Epidermal melanocyte (primary cell): ENCODE measurements at regions not wholly inside any gene's neighbourhood (a gene's known extent, or its start where the extent isn't known, plus 50 kb on each side); places are given as distances from the start of the nearest gene placed in this dataset.
"Not testable (repeated sequence)": the region's sequence is repeated elsewhere in the genome, so short reads cannot be mapped to it uniquely, and the experiment has no call there.

Experiments used
- DNase-seq: peaks from one replicate; pipeline ENCODE4 v3.0.0; 2011; ENCODE audit warnings: low spot score; ENCODE audit not compliant: insufficient read length

DNA sequence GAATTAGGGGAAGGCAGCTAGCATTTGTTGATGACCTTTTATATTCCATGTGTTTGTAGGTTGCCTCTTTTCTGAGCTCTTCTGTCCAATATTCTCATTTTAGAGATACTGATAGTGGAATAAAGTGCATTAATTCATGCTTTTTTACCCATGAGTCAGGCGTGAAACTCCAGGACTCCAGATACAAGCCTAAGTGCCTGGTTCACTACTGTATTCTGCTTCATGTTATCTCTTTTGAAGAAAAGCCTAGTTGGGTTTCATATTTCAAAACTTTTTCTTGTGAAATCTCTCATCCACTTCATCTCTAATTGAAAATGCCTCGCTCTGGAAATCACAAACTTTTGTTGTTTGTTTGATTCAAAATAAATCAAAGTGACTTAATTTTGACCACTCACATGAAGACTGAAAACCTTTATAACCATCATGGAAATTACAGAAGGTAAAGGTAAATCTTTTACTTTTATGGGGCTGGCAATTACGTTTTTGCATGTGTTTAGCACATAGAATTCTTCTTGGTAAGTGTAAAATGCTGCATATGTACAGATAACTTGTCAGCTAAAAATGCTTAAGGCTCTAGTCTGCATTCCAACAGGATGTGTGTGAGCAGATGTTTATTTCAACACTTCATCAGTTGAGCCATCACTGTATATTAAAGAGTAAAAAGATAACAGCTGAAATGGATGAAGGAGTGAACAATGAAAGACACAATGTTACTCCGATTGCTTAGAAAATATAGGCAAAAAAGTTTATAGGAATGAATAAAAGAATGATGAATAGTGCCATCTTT, 961.8 kb upstream of the CELF2 start:
- no peak for DNase-seq

GRCh38 chr10:10056961-10057360, 960.7 kb upstream of the CELF2 start:
- DNase-seq = no peak

GRCh38 chr10:10067644-10068043, 950.0 kb upstream of the CELF2 start:
- DNase-seq = no peak

DNA sequence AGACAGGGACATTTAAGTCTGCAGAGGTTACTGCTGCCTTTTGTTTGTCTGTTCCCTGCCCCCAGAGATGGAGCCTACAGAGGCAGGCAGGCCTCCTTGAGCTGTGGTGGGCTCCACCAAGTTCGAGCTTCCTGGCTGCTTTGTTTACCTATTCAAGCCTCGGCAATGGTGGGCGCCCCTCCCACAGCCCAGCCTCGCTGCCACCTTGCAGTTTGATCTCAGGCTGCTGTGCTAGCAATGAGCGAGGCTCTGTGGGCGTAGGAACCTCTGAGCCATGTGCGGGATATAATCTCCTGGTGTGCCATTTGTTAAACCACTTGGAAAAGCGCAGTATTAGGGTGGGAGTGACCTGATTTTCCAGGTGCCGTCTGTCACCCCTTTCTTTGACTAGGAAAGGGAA, 942.8 kb upstream of the CELF2 start:
- DNase-seq = not testable (repeated sequence)

GRCh38 chr10:10078446-10078845, 939.2 kb upstream of the CELF2 start:
- no peak for DNase-seq

DNA sequence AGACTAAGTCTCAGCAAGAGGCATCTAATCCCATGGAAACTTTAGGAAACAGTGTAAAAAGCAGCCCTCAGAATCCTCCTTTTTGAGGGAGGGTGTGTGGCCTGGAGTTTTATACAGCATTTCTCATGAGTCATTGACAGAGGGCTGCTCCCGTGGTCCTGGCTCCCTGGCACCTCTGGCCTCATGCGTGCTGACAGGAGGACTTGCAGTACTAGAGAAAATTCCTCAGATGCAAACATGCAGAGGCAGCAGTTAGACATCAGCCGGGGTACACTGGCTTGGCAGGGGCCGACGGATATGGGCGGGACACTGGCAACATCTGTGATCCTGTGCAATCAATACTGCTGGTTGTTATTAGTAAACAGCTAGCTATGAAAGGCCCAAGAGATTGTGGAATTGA, 925.1 kb upstream of the CELF2 start:
- DNase-seq = no peak

GRCh38 chr10:10093021-10093420, 924.7 kb upstream of the CELF2 start:
- DNase-seq = no peak

DNA sequence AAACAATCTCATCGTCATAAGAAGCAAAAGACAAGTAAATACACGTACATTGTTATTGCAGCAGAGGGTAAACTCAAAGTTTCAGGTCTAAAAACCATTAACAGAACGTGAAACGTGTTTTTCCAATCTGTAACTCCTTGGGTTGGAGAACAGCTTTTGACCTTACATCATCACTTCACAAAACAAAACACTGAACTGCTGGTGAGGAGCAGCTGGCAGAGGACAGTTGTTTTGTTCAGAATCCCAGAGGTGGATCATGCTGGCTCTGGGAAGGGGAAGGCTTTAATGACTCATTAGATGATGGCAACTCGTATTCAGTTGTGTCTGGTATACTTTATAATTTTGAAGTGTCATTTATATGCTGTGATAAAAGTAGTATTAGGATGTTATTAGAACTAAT, 923.0 kb upstream of the CELF2 start:
- no peak for DNase-seq

DNA sequence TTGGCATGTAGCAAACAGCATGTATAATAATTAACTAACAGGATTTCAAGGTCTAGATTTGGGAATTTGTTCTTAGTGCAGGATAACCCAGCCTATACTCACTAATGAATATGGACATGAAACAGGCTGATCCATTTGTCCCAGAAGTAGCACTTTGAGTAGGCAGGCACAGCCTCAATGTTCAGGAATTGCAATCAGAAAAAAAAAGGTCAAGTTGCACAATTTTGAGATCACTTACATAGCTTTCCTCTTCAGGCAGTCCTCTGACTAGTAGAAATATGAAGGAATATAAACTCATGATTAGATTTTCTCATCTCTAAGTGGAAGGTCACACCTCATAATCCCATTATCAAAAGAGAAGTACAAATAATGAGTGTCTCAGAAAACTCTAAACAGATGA, 921.4 kb upstream of the CELF2 start:
- DNase-seq = no peak

DNA sequence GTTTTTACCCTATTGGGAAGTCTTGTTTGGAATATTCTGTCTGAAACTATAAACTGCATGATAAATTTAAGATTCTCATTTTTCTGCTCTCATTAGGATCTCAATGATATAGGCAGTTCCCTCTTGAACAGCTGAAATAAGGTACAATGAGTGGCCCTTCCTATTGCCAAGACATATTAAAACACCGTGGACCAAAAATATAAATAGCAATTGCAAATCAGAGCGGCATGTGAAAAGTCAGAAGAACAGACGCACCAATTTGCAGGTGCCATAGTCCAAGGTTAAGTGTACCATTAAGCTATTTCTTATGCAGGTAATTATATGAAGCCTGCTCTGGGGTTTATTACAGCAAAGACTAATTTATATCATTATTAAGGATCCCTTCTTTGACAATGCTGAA, 920.8 kb upstream of the CELF2 start:
- no peak for DNase-seq

- no peak for DNase-seq
These were observed 916.6 kb upstream of the CELF2 start for GRCh38 chr10:10101106-10101505.

GRCh38 chr10:10110844-10111490, 906.7 kb upstream of the CELF2 start:
- no peak for DNase-seq

DNA sequence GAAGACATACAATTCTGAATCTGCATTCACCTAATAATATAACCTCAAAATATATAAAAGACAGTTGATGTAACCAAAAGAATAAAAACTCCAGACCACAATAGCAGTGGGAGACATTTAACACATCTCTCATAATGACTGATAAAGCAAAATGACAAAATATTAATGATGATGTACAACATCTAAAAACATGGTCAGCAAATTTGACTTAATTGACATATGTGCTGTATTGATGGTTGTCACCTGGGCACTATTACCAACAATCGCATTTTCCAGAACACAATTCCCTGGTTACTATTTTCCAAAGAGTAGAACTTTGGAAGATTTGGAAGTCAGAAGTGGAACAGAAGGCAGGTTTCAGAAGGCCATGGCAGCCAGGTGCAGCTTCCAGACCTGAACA, 899.5 kb upstream of the CELF2 start:
- no peak for DNase-seq

DNA sequence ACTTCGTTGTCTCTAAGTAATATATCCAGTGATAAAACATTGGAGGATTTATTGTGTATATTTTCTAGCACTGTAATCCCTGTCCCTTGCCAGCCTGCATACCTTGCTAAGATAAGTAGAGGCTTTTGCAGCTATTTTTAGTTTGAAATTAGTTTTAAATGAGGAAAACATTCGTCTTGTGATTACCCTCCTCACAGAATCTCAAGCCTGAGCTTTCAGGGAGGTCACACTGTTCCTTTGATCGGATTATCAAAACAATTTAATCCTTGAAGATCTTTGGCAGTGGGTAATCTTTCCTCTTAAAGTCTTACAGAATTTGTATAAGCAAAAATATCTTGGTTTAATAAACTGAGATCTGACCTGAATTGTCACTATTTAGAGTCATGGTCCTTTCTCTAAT, 897.0 kb upstream of the CELF2 start:
- DNase-seq = no peak

- no peak for DNase-seq
These were observed 892.0 kb upstream of the CELF2 start for GRCh38 chr10:10125676-10126075.

DNA sequence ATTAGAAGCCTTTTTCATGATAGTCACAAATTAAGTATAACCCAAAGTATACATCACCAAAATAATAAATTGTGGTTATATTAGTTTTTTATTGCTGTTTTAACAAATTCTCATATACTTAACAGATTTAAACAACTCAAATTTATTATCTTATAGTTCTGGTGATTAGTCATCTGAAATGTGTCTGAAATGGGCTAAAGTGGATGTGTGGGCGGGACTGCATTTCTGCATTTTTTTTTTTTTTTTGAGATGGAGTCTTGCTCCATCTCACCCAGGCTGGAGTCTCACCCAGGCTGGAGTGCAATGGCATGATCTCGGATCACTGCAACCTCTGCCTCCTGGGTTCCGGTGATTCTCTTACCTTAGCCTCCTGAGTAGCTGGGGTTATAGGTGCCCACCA, 891.5 kb upstream of the CELF2 start:
- no peak for DNase-seq

DNA sequence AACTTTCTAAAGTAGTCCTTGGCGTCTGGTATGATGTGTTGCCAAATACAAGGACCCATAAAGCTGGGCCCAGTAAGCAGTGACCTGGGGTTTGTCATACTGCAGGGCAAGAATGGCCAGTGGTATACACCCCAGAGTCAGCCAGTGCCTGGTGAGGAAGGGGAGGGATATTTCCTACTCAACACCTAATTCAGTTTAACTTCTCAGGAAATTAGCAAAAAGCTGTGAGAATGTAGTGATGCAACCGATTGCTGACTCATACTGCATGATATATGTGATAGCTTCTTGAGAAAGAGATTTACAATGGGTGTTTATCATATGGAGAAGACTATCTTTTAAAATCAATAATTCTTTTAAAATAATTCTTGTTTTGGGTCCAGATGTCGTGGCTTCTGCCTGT, 889.3 kb upstream of the CELF2 start:
- no peak for DNase-seq

DNA sequence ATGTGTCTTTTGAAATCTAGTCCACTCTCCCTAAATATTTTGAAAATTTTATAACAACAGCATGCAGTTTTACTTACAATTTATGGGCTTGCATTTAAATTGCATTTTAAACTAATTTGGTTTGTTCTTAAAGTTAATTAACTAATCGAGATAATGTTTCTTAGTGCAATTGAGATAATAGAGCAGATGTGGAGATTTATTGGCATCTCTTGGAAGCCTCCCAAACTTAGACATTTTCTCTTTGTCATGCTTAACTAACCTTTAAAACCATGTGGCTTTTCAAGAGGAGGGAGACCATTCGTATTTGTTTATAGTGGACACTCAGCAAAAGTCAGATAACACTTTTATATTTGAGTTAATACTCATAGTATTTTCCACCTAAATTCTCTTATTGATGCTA, 887.0 kb upstream of the CELF2 start:
- DNase-seq = no peak

DNA sequence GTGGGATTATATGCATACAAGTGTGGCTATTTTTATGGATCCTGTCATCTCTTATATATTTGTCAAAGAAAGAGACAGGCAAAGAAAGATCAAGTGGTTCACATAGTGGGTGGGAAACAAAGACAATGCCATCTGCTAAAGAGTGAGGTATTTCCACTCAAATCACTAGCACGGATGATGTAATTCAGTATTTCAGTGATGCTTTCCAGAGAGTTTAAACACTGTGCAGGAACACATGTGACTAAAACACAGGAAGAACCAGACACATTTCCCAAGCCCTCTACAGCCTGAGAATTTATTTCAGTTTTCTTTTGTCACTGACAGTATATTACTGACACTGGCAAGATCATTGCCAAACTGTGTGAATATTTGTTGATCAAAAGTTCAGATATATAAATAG, 885.7 kb upstream of the CELF2 start:
- DNase-seq = no peak

DNA sequence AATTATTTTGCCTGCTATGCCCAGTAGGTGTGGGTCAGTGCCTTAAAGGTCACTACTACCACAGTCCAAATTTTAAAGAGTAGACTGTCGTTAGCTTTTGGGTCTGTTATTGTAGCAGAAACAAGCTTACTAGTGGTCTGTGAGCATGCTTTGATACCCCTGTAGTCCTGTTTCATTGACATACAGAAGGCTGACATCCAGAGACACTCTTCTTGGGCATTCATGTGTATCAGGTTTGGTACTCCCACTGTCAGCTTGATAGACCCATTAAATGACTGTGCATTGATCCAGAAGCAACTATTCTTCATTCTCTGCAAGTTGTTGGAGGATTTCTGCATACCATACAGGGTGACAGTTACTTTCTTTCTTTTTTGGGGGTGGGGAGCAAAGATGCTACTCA, 884.4 kb upstream of the CELF2 start:
- DNase-seq = no peak

GRCh38 chr10:10138685-10139084, 879.0 kb upstream of the CELF2 start:
- DNase-seq = no peak

- DNase-seq = no peak
These were observed 875.8 kb upstream of the CELF2 start for GRCh38 chr10:10141782-10142382.

GRCh38 chr10:10146604-10147003, 871.1 kb upstream of the CELF2 start:
- DNase-seq = no peak
